ENCODE measurements at regions not wholly inside any gene's neighbourhood (a gene's known extent, or its start where the extent isn't known, plus 50 kb on each side); places are given as distances from the start of the nearest gene placed in this dataset.

DNA sequence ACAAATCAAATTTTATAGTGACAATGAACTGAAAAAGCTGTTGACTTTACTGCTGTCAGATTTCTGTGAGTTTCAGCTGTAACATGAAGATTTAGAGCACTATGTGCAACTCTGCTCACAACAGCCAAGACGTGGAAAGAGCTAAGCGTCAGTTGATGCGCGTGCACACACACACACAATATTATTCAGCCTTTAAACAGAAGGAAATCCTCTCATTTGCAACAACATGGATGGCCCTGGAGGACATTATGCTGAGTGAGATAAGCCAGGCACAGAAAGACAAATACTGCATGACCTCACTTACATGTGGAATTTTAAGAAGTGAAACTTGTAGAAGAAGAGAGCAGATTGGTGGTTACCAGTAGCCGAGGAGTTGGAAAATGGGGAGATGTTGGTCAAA, 82.8 kb upstream of the FRMD4A start:
- H3K27me3 ChIP-seq: no peaks in the 10 kb centered on the region
- no peak overlapping the region for H3K4me3 ChIP-seq
- DNase-seq (ENCODE audit: extremely low spot score): no peak
- H3K4me1 ChIP-seq: no peaks in the 10 kb centered on the region
- H3K27ac ChIP-seq (replicated peaks in 1 of 4): no peak overlapping the region
- TF ChIP-seq, protein P1, sequence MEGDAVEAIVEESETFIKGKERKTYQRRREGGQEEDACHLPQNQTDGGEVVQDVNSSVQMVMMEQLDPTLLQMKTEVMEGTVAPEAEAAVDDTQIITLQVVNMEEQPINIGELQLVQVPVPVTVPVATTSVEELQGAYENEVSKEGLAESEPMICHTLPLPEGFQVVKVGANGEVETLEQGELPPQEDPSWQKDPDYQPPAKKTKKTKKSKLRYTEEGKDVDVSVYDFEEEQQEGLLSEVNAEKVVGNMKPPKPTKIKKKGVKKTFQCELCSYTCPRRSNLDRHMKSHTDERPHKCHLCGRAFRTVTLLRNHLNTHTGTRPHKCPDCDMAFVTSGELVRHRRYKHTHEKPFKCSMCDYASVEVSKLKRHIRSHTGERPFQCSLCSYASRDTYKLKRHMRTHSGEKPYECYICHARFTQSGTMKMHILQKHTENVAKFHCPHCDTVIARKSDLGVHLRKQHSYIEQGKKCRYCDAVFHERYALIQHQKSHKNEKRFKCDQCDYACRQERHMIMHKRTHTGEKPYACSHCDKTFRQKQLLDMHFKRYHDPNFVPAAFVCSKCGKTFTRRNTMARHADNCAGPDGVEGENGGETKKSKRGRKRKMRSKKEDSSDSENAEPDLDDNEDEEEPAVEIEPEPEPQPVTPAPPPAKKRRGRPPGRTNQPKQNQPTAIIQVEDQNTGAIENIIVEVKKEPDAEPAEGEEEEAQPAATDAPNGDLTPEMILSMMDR (IDR thresholded peaks at IDR 0.05): no peak
- TF ChIP-seq EP300 (IDR thresholded peaks at IDR 0.05) (no peak), POLR2A (IDR thresholded peaks at IDR 0.05; ENCODE audit: low read depth) (no peak), POLR2AphosphoS5 (IDR thresholded peaks at IDR 0.05) (no peak)
- WGBS: 71% methylated on average over 5 of the region's 5 CpGs
- H3K36me3 ChIP-seq: no peaks in the 10 kb centered on the region
- intact Hi-C loops (cut with DNase I): no loop called here
- no peaks in the 10 kb centered on the region for H3K9me3 ChIP-seq

DNA sequence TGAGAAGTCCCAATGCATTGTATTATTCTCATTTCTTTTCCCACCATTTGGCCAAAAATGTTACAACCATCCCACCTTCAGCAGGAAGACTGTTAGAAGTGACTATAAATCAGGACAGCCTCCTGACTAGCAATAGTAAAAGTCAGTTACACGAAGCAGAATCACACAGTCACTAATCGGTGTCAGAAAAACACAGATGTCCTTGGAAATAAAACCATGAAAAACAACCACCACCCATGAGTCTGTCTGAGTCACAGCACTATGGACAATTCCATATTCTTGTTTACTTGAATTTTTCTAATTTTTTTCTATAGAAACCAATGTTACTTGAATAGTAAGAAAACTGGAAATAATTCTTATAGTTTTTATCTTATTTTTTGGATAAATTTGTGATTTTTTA, 81.9 kb upstream of the FRMD4A start:
- intact Hi-C loops (cut with DNase I): no loop called here
- 68% methylated on average over 2 of the region's 2 CpGs for WGBS
- no peak overlapping the region for H3K4me3 ChIP-seq
- no peak overlapping the region for H3K27ac ChIP-seq (replicated peaks in 1 of 4)
- no peaks in the 10 kb centered on the region for H3K36me3 ChIP-seq
- no peaks in the 10 kb centered on the region for H3K27me3 ChIP-seq
- no peaks in the 10 kb centered on the region for H3K4me1 ChIP-seq
- DNase-seq (ENCODE audit: extremely low spot score): no peak
- no peaks in the 10 kb centered on the region for H3K9me3 ChIP-seq
- TF ChIP-seq EP300 (IDR thresholded peaks at IDR 0.05) (no peak), POLR2AphosphoS5 (IDR thresholded peaks at IDR 0.05) (no peak), POLR2A (IDR thresholded peaks at IDR 0.05; ENCODE audit: low read depth) (no peak)
- TF ChIP-seq, protein P1 (IDR thresholded peaks at IDR 0.05): no peak

DNA sequence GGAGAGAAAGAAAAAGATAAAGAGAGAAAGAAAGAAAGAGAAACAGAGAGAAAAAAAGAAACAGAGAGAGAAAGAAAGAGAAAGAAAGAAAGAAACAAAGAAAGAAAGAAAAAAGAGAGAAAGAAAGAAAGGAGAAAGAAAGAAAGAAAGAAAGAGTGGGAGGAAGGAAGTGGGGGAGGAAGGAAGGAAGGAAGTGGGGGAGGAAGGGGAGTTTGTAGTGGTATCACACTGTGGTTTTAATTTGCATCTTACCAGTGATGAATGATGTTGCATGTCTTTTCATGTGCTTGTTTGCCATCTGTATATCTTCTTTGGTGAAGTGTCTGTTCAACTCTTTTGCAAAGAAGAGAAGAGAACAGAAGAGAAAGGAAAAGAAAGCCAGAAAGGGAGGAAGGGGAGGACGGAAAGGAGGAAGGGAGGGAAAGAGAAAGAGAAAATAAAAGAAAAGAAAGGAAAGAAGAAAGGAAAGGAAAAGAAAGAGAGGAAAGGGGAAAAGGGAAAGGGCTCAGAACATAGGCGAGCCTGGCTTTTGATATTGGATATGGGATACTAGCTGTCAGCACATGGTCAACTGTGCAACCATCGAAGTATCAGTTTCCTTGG, 79.2 kb upstream of the FRMD4A start:
- intact Hi-C loops (cut with DNase I): no loop called here
- DNase-seq (ENCODE audit: extremely low spot score): no peak
- no peak for TF ChIP-seq POLR2A (IDR thresholded peaks at IDR 0.05; ENCODE audit: low read depth)
- TF ChIP-seq, protein P1 (IDR thresholded peaks at IDR 0.05): no peak
- TF ChIP-seq EP300 (IDR thresholded peaks at IDR 0.05): no peak
- no peak for TF ChIP-seq POLR2AphosphoS5 (IDR thresholded peaks at IDR 0.05)
- H3K27me3 ChIP-seq: no peaks in the 10 kb centered on the region
- no peak overlapping the region for H3K4me3 ChIP-seq
- no peak overlapping the region for H3K27ac ChIP-seq (replicated peaks in 1 of 4)
- WGBS: 82% methylated on average over 3 of the region's 3 CpGs
- no peaks in the 10 kb centered on the region for H3K9me3 ChIP-seq
- no peaks in the 10 kb centered on the region for H3K36me3 ChIP-seq
- H3K4me1 ChIP-seq: no peaks in the 10 kb centered on the region

DNA sequence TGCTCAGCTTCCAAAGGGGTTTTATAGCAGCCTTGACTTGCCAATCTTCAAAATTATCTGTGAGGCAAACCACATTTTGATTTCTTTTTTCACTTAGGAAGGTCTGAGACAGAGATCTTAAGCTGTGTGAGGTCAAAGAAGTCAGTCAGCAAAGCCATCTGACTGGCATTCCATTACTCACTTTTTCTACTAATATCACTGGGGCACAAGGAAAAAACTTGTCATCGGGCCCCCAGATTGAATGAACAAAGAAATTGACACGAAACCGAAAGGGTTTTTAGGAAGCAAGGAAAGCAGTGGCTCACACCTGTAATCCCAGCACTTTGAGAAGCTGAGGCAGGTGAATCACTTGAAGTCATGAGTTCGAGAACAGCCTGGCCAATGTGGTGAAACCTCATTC, 78.5 kb upstream of the FRMD4A start:
- whole genome bisulfite sequencing: 93% methylated on average over 4 of the region's 4 CpGs
- no peak for TF ChIP-seq EP300 (IDR thresholded peaks at IDR 0.05)
- TF ChIP-seq, protein P1 (IDR thresholded peaks at IDR 0.05): no peak
- no peak for TF ChIP-seq POLR2A (IDR thresholded peaks at IDR 0.05; ENCODE audit: low read depth)
- TF ChIP-seq POLR2AphosphoS5 (IDR thresholded peaks at IDR 0.05): no peak
- Histone ChIP-seq H3K36me3 (no peaks in the 10 kb centered on the region), H3K9me3 (no peaks in the 10 kb centered on the region), H3K4me3 (no peak overlapping the region), H3K4me1 (no peaks in the 10 kb centered on the region), H3K27ac (replicated peaks in 1 of 4) (no peak overlapping the region), H3K27me3 (no peaks in the 10 kb centered on the region)
- intact Hi-C loops (cut with DNase I): no loop called here
- DNase-seq (ENCODE audit: extremely low spot score): no peak

DNA sequence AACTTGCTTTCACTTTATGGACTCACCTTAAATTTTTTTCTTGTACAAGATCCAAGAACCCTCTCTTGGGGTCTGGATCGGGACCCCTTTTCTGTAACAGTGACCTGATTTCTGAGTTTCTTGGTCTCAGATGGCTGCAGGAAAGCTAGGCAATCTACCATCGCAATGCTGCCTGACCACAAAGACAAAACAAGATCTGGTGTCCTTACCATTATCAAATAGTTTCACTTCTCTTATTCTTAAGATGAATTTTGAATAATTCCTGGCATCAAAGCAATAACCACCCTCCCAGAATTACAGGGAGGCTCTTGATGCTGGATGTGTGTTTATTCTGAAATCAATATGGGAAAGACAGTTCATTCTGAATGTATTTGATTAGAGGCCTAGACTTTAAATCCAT, 77.4 kb upstream of the FRMD4A start:
- DNase-seq (ENCODE audit: extremely low spot score): no peak
- TF ChIP-seq POLR2A (IDR thresholded peaks at IDR 0.05; ENCODE audit: low read depth) (no peak), EP300 (IDR thresholded peaks at IDR 0.05) (no peak), POLR2AphosphoS5 (IDR thresholded peaks at IDR 0.05) (no peak)
- TF ChIP-seq, protein P1 (IDR thresholded peaks at IDR 0.05): no peak
- Histone ChIP-seq H3K36me3 (no peaks in the 10 kb centered on the region), H3K27ac (replicated peaks in 1 of 4) (no peak overlapping the region), H3K9me3 (no peaks in the 10 kb centered on the region), H3K27me3 (no peaks in the 10 kb centered on the region), H3K4me1 (no peaks in the 10 kb centered on the region), H3K4me3 (no peak overlapping the region)
- intact Hi-C loops (cut with DNase I): no loop called here
- WGBS: 90% methylated on average over 2 of the region's 2 CpGs

Measured in esophagus muscularis mucosa (tissue), 4 donors.